ENCODE measurements at regions not wholly inside any gene's neighbourhood (a gene's known extent, or its start where the extent isn't known, plus 50 kb on each side); places are given as distances from the start of the nearest gene placed in this dataset.

DNA sequence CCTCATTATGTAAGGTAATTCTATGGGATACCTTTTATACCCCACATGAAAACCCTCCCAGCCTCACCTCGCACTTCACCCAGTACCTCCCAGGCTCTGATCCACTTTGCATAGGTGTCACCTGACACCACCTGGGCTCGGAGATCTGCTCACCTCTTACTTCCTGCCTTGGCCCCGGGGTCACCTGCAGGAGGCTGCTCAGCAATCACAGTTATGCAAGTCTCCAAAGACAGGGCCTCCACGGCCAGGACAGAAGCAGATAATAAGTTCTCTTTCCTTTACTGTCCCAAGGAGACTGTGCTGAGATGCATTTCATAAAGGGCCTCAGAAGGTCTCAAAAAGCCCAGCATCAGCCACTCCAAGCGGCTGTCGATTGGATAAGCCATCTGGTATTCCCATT lies 112.4 kb upstream of the PPP2R2D start:
- BruUV-seq (replicated peaks): no TSS peak
- ATAC-seq: no peak

More for the DNA sequence above, 112.4 kb upstream of the PPP2R2D start:
- Histone ChIP-seq H3K9ac (ENCODE audit: control insufficient read depth, insufficient read depth, low read length) (no peak overlapping the region), H3K4me1 (ENCODE audit: control insufficient read depth, insufficient read depth, low read length) (no peaks in the 10 kb centered on the region), H3K27ac (ENCODE audit: control insufficient read depth, insufficient read depth) (no peak overlapping the region), H3K4me2 (ENCODE audit: control insufficient read depth, insufficient read depth) (no peak overlapping the region), H3K79me2 (ENCODE audit: control insufficient read depth, insufficient read depth, low read length) (no peaks in the 10 kb centered on the region), H3K27me3 (replicated peaks in 1 of 2; ENCODE audit: control insufficient read depth in 2 of 2, insufficient read depth in 2 of 2, low read length in 1 of 2) (no peaks in the 10 kb centered on the region), H4K20me1 (ENCODE audit: control insufficient read depth, insufficient read depth) (no peaks in the 10 kb centered on the region), H3K36me3 (ENCODE audit: control insufficient read depth in 2 of 2, insufficient read depth in 2 of 2, low read length in 1 of 2) (no peaks in the 10 kb centered on the region), H3K9me3 (replicated peaks; ENCODE audit: control insufficient read depth, insufficient read depth, low read length) (no peaks in the 10 kb centered on the region; the same call in 2 of the 3 replicates), H3K4me3 (no peak overlapping the region), H2AFZ (ENCODE audit: control insufficient read depth, low read depth, low read length) (no peak overlapping the region)
- ChIA-PET RAD21 (ENCODE audit: unreplicated experiment) (no interaction called here), SMC1A (ENCODE audit: uncharacterized antibody, unreplicated experiment) (interaction anchor here (1.2 to 3.2 kb wide), 2 partner anchors 33 to 334 kb away, joined by 4 to 13 read pairs; no protein-coding TSS in a partner anchor), POLR2A (no interaction called here), CTCF (interaction anchor here (1.3 kb wide), 1 partner anchor 335 kb away, joined by 5 read pairs; no protein-coding TSS in a partner anchor)
- no peak for FAIRE-seq
- WGBS (ENCODE audit: insufficient coverage, insufficient replicate concordance, low lambda C conversion rate, missing lambda C conversion rate): 4% methylated on average over 6 of the region's 6 CpGs
- no peak for DNase-seq (ENCODE audit: low read depth, low spot score)
- TF ChIP-seq RAD51 (IDR thresholded peaks at IDR 0.05) (no peak), CREM (IDR thresholded peaks at IDR 0.05; ENCODE audit: low read depth) (no peak), MEF2B (IDR thresholded peaks at IDR 0.05; ENCODE audit: partially characterized antibody, poor library complexity, severe bottlenecking) (no peak), SREBF2 (IDR thresholded peaks at IDR 0.05; ENCODE audit: low read length) (no peak), CHD2 (IDR thresholded peaks at IDR 0.05; ENCODE audit: borderline replicate concordance, low read depth, low read length) (no peak), ETV6 (conservative IDR thresholded peaks at IDR 0.05 in 1 of 2, IDR thresholded peaks at IDR 0.05 in 1 of 2; ENCODE audit: borderline replicate concordance in 1 of 2, low read depth in 1 of 2) (no peak), RUNX3 (IDR thresholded peaks at IDR 0.05; ENCODE audit: low read length) (no peak), ZBTB33 (IDR thresholded peaks at IDR 0.05) (no peak), RELA (IDR thresholded peaks at IDR 0.05; ENCODE audit: borderline replicate concordance, partially characterized antibody) (no peak)
- TF ChIP-seq, protein P1, sequence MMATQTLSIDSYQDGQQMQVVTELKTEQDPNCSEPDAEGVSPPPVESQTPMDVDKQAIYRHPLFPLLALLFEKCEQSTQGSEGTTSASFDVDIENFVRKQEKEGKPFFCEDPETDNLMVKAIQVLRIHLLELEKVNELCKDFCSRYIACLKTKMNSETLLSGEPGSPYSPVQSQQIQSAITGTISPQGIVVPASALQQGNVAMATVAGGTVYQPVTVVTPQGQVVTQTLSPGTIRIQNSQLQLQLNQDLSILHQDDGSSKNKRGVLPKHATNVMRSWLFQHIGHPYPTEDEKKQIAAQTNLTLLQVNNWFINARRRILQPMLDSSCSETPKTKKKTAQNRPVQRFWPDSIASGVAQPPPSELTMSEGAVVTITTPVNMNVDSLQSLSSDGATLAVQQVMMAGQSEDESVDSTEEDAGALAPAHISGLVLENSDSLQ (IDR thresholded peaks at IDR 0.05): no peak
- in situ Hi-C loops (cut with MboI) (loop anchor here (5.0 kb wide), 1 partner anchor 1601 kb away; no protein-coding TSS in a partner anchor), intact Hi-C loops (cut with micrococcal nuclease; ENCODE audit: unreplicated experiment) (no loop called here)
